Activated CD8-positive, alpha-beta T cell treated with anti-CD3 and anti-CD28 coated beads for 36 hours (primary cell): ENCODE measurements at regions not wholly inside any gene's neighbourhood (a gene's known extent, or its start where the extent isn't known, plus 50 kb on each side); places are given as distances from the start of the nearest gene placed in this dataset.

Experiments
- ATAC-seq: fragments of 200-7000 bp; cut with Tn5 transposase; one replicate; pipeline ENCODE4 v1.10.0; 2021; ENCODE audit warnings: mild to moderate bottlenecking, moderate library complexity
- CTCF ChIA-PET: fragments of 350-600 bp; sonication (Branson Sonifier 250); formaldehyde crosslinking; loops from one replicate; lab custom pipeline; 2021; ENCODE audit warnings: antibody characterized with exemption; lab: Charles Lee
- POLR2A ChIA-PET: fragments of 350-600 bp; sonication (Branson Sonifier 250); formaldehyde crosslinking; loops from one replicate; lab custom pipeline; 2021; ENCODE audit warnings: antibody characterized with exemption; lab: Charles Lee
- DNase-seq: peaks from one replicate; pipeline ENCODE4 v3.0.0-alpha.2; 2020
- H3K27ac Mint-ChIP-seq: one replicate; pipeline ENCODE4 v1.8.0; 2021; ENCODE audit warnings: mild to moderate bottlenecking, mixed read lengths
- H3K27me3 Mint-ChIP-seq: one replicate; pipeline ENCODE4 v1.8.0; 2021; ENCODE audit warnings: mixed read lengths
- H3K36me3 Mint-ChIP-seq: one replicate; pipeline ENCODE4 v1.8.0; 2021; ENCODE audit warnings: low read depth, mixed read lengths
- H3K4me1 Mint-ChIP-seq: one replicate; pipeline ENCODE4 v1.8.0; 2021; ENCODE audit warnings: low read depth, mixed read lengths
- H3K4me3 Mint-ChIP-seq: one replicate; pipeline ENCODE4 v1.8.0; 2021; ENCODE audit warnings: mild to moderate bottlenecking, moderate library complexity, mixed read lengths
- H3K9me3 Mint-ChIP-seq: one replicate; pipeline ENCODE4 v1.8.0; 2021; ENCODE audit warnings: mixed read lengths
- intact Hi-C: fragments of 100-400 bp; cut with micrococcal nuclease; formaldehyde crosslinking; loops from one replicate; pipeline ENCODE4 v1.10.0; 2022
- TF ChIP-seq, protein P1 (sequence below): fragments of 200-600 bp; IDR thresholded peaks from one replicate; pipeline ENCODE4 v1.8.0; 2022; ENCODE audit warnings: antibody characterized with exemption, mild to moderate bottlenecking

GRCh38 chr5:106321242-106321641 is 1349.5 kb downstream of the EFNA5 start:
- Mint-ChIP-seq H3K4me1 (no peaks in the 10 kb centered on the region), H3K27ac (no peak overlapping the region), H3K9me3 (peaks cover 2% of the 10 kb centered on the region), H3K27me3 (no peaks in the 10 kb centered on the region), H3K36me3 (no peaks in the 10 kb centered on the region), H3K4me3 (no peak overlapping the region)
- DNase-seq = no peak
- intact Hi-C loops = no loop called here
- POLR2A ChIA-PET = no interaction called here
- CTCF ChIA-PET = no interaction called here
- ATAC-seq = no peak
- TF ChIP-seq, protein P1, sequence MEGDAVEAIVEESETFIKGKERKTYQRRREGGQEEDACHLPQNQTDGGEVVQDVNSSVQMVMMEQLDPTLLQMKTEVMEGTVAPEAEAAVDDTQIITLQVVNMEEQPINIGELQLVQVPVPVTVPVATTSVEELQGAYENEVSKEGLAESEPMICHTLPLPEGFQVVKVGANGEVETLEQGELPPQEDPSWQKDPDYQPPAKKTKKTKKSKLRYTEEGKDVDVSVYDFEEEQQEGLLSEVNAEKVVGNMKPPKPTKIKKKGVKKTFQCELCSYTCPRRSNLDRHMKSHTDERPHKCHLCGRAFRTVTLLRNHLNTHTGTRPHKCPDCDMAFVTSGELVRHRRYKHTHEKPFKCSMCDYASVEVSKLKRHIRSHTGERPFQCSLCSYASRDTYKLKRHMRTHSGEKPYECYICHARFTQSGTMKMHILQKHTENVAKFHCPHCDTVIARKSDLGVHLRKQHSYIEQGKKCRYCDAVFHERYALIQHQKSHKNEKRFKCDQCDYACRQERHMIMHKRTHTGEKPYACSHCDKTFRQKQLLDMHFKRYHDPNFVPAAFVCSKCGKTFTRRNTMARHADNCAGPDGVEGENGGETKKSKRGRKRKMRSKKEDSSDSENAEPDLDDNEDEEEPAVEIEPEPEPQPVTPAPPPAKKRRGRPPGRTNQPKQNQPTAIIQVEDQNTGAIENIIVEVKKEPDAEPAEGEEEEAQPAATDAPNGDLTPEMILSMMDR = no peak

DNA sequence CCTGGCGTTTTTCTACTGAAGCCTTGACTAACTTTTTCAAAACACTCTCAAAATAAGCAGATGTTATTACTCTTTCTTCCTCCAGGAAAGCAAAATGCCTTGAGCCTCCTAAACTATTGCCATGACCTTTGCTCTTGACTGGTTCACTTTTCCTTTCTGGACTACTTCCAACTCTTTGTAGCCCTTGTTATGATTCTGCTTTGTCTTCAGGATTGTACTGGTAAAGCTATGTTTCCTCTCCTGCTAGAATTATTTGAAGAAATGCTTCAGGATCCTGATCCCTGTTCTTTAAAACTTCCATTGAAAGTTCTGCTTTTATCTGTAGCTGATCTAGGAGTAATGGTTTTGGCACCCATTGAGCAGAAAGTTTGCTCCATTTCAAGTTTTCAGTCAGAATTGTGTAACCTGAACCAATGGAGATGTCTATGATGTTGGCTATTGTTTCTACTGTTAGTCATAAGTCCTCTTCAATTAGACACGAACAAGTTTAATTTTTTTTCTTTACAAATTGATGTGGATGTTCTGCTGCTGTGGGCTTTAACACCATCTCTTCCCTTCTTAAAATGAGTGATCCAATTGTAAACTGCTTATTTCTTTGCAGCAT is 1356.4 kb downstream of the EFNA5 start:
- no peaks in the 10 kb centered on the region for H3K4me1 Mint-ChIP-seq
- DNase-seq (no peak), ATAC-seq (no peak)
- TF ChIP-seq, protein P1 = no peak
- ChIA-PET CTCF (no interaction called here), POLR2A (no interaction called here)
- no peaks in the 10 kb centered on the region for H3K27me3 Mint-ChIP-seq
- H3K9me3 Mint-ChIP-seq = peaks cover 2% of the 10 kb centered on the region
- H3K4me3 Mint-ChIP-seq = no peak overlapping the region
- no peak overlapping the region for H3K27ac Mint-ChIP-seq
- intact Hi-C loops = no loop called here
- H3K36me3 Mint-ChIP-seq = no peaks in the 10 kb centered on the region

DNA sequence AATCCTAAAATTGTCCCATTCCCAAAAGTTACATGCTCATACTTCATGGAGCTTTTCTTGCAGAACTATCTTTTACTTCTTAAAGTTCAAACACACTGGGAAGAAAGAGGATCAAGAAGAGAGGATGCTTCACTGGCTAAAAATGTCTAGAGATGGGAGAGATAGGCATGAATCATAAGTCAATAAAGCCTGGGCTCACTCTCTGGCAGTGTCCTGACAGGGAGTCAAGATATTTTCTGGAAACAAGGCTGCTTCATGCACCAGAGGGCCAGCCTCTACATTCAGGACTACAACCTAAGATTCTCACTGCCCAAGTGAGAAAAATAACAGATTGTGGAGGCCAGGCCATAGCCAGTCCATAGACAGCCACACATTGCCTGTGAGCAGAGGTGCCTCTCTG is 1358.4 kb downstream of the EFNA5 start:
- Mint-ChIP-seq H3K27me3 (no peaks in the 10 kb centered on the region), H3K4me3 (no peak overlapping the region), H3K27ac (no peak overlapping the region), H3K4me1 (no peaks in the 10 kb centered on the region), H3K36me3 (no peaks in the 10 kb centered on the region), H3K9me3 (no peaks in the 10 kb centered on the region)
- intact Hi-C loops = no loop called here
- ChIA-PET CTCF (no interaction called here), POLR2A (no interaction called here)
- no peak for DNase-seq
- ATAC-seq = no peak
- TF ChIP-seq, protein P1 = no peak

- Mint-ChIP-seq H3K27ac (no peak overlapping the region), H3K36me3 (no peaks in the 10 kb centered on the region), H3K4me3 (no peak overlapping the region), H3K9me3 (no peaks in the 10 kb centered on the region), H3K27me3 (no peaks in the 10 kb centered on the region), H3K4me1 (no peaks in the 10 kb centered on the region)
- intact Hi-C loops = no loop called here
- TF ChIP-seq, protein P1 = no peak
- ChIA-PET CTCF (no interaction called here), POLR2A (no interaction called here)
- no peak for DNase-seq
- ATAC-seq = no peak
Measured at GRCh38 chr5:106311230-106311915, 1359.4 kb downstream of the EFNA5 start.

- CTCF ChIA-PET = no interaction called here
- no peaks in the 10 kb centered on the region for H3K4me1 Mint-ChIP-seq
- TF ChIP-seq, protein P1 = no peak
- no peak overlapping the region for H3K27ac Mint-ChIP-seq
- intact Hi-C loops = no loop called here
- DNase-seq = no peak
- no peak overlapping the region for H3K4me3 Mint-ChIP-seq
- no peaks in the 10 kb centered on the region for H3K27me3 Mint-ChIP-seq
- no peaks in the 10 kb centered on the region for H3K36me3 Mint-ChIP-seq
- ATAC-seq = no peak
- H3K9me3 Mint-ChIP-seq = peaks cover 2% of the 10 kb centered on the region
- POLR2A ChIA-PET = no interaction called here
Measured at GRCh38 chr5:106307265-106307664, 1363.5 kb downstream of the EFNA5 start.
